Right lobe of liver (tissue), 4 donors: ENCODE measurements at regions not wholly inside any gene's neighbourhood (a gene's known extent, or its start where the extent isn't known, plus 50 kb on each side); places are given as distances from the start of the nearest gene placed in this dataset.

Experiments used
- POLR2A ChIP-seq: fragments of 450-650 bp; IDR thresholded peaks from one replicate; pipeline ENCODE4 v1.6.1; 2017; ENCODE audit warnings: antibody characterized with exemption, mild to moderate bottlenecking
- TF ChIP-seq, protein P1 (sequence below), 4 donors: fragments of 200-600 bp in 3 of 4; fragments of 450-650 bp in 1 of 4; IDR thresholded peaks; one replicate each; pipeline versions ENCODE4 v1.5.1 to v1.8.0; 2016 to 2022; ENCODE audit warnings: antibody characterized with exemption in 4 of 4, mild to moderate bottlenecking in 2 of 4
- donor health status: DM: no; HTN: no; CAD: no.
- donor health status: DM: no; HTN: no; CAD: no.
- donor health status: DM: no; HTN: yes; CAD: no.

DNA sequence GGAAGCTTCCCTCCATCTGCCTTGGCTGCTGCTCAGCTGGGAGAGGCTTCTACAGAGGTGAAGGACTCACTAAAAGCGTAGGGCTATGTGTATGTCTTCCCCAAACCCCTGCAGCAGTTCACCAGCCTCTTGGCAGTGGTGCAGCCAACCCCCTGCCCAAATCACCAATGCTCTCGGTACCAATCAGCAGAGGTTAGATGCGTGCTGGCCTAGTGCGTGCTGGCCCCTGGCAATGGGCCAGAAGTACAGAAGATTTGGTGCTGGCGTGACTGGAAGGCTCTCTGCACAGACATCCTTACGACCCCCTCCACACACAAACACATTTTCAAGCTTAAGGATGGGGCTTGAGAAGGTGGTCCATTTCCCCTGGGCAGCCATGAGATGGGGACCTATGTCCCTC is 79.0 kb downstream of the MRPL14 start:
- TF ChIP-seq, protein P1, sequence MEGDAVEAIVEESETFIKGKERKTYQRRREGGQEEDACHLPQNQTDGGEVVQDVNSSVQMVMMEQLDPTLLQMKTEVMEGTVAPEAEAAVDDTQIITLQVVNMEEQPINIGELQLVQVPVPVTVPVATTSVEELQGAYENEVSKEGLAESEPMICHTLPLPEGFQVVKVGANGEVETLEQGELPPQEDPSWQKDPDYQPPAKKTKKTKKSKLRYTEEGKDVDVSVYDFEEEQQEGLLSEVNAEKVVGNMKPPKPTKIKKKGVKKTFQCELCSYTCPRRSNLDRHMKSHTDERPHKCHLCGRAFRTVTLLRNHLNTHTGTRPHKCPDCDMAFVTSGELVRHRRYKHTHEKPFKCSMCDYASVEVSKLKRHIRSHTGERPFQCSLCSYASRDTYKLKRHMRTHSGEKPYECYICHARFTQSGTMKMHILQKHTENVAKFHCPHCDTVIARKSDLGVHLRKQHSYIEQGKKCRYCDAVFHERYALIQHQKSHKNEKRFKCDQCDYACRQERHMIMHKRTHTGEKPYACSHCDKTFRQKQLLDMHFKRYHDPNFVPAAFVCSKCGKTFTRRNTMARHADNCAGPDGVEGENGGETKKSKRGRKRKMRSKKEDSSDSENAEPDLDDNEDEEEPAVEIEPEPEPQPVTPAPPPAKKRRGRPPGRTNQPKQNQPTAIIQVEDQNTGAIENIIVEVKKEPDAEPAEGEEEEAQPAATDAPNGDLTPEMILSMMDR (IDR thresholded peaks at IDR 0.05), result no peak
- TF ChIP-seq POLR2A, result no peak
